COLO668 (cell line): ENCODE measurements at regions not wholly inside any gene's neighbourhood (a gene's known extent, or its start where the extent isn't known, plus 50 kb on each side); places are given as distances from the start of the nearest gene placed in this dataset.
"Not testable (repeated sequence)": the region's sequence is repeated elsewhere in the genome, so short reads cannot be mapped to it uniquely, and the experiment has no call there.

Experiments used
- DNase-seq: peaks from one replicate; lab custom pipeline; 2025; ENCODE audit not compliant: unreplicated experiment; lab: John Stamatoyannopoulos, UW

- no peak for DNase-seq
These were observed 718.1 kb downstream of the SMARCA1 start for GRCh38 chrX:128805236-128805635.

- DNase-seq, result peak; percentile 1
These were observed 718.5 kb downstream of the SMARCA1 start for GRCh38 chrX:128804828-128805227.

GRCh38 chrX:128800138-128800537, 723.2 kb downstream of the SMARCA1 start:
- no peak for DNase-seq

GRCh38 chrX:128783139-128783538, 730.9 kb upstream of the ACTRT1 start:
- DNase-seq, result not testable (repeated sequence)

GRCh38 chrX:128781506-128781905, 729.3 kb upstream of the ACTRT1 start:
- peak; percentile 32 for DNase-seq

- DNase-seq, result no peak
These were observed 728.7 kb upstream of the ACTRT1 start for GRCh38 chrX:128780934-128781333.

GRCh38 chrX:128769495-128769894, 717.3 kb upstream of the ACTRT1 start:
- DNase-seq, result no peak

- DNase-seq, result no peak
These were observed 707.5 kb upstream of the ACTRT1 start for GRCh38 chrX:128759745-128760144.

GRCh38 chrX:128759177-128759576, 707.0 kb upstream of the ACTRT1 start:
- no peak for DNase-seq

- no peak for DNase-seq
These were observed 701.9 kb upstream of the ACTRT1 start for GRCh38 chrX:128754130-128754529.

GRCh38 chrX:128739539-128739938, 687.3 kb upstream of the ACTRT1 start:
- no peak for DNase-seq

GRCh38 chrX:128728943-128729342, 676.7 kb upstream of the ACTRT1 start:
- no peak for DNase-seq

GRCh38 chrX:128717635-128718578, 665.7 kb upstream of the ACTRT1 start:
- no peak for DNase-seq

- no peak for DNase-seq
These were observed 662.2 kb upstream of the ACTRT1 start for GRCh38 chrX:128714425-128714824.

- no peak for DNase-seq
These were observed 647.6 kb upstream of the ACTRT1 start for GRCh38 chrX:128699716-128700285.

- DNase-seq, result no peak
These were observed 646.5 kb upstream of the ACTRT1 start for GRCh38 chrX:128698573-128699181.

- DNase-seq, result no peak
These were observed 639.7 kb upstream of the ACTRT1 start for GRCh38 chrX:128691872-128692271.

GRCh38 chrX:128685387-128685786, 633.2 kb upstream of the ACTRT1 start:
- no peak for DNase-seq

- DNase-seq, result no peak
These were observed 624.4 kb upstream of the ACTRT1 start for GRCh38 chrX:128676651-128677050.

- DNase-seq, result not testable (repeated sequence)
These were observed 622.3 kb upstream of the ACTRT1 start for GRCh38 chrX:128674326-128675086.

- no peak for DNase-seq
These were observed 612.0 kb upstream of the ACTRT1 start for GRCh38 chrX:128664211-128664610.
